GM19035 (cell line): ENCODE measurements at regions not wholly inside any gene's neighbourhood (a gene's known extent, or its start where the extent isn't known, plus 50 kb on each side); places are given as distances from the start of the nearest gene placed in this dataset.

ENCODE experiments used
- ATAC-seq: cut with Tn5 transposase; IDR thresholded peaks from one replicate; pipeline ENCODE4 v1.9.1; 2021; ENCODE audit not compliant: unreplicated experiment

DNA sequence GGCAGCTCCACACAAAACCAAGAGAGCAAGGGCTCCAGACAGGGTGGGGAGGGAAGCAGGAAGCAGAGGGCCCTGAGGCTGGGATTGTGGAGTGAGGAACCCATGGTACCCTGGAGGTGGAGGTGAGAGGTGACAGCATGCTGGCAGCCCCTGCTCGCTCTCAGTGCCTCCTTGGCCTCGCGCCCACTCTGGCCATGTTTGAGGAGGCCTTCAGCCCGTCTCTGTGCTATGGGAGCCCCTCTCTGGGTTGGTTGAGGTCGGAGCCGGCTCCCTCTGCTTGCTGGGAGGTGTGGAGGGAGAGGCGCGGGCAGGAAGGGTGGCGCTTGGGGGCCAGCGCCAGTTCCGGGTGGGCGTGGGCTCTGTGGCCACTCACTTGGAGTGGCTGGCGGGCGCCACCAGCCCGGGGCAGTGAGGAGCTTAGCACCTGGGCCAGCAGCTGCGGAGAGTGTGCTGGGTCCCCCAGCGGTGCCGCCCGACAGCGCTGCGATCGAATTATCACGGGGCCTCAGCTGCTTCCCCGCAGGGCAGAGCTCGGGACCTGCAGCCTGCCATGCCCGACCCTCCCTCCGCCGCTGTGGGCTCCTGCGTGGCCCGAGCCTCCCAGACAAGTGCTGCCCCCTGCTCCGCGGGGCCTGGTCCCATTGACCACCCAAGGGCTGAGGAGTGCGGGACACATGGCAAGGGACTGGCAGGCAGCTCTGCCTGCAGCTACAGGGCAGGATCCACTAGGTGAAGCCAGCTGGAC lies 196.0 kb downstream of the DACT1 start:
- no peak for ATAC-seq

DNA sequence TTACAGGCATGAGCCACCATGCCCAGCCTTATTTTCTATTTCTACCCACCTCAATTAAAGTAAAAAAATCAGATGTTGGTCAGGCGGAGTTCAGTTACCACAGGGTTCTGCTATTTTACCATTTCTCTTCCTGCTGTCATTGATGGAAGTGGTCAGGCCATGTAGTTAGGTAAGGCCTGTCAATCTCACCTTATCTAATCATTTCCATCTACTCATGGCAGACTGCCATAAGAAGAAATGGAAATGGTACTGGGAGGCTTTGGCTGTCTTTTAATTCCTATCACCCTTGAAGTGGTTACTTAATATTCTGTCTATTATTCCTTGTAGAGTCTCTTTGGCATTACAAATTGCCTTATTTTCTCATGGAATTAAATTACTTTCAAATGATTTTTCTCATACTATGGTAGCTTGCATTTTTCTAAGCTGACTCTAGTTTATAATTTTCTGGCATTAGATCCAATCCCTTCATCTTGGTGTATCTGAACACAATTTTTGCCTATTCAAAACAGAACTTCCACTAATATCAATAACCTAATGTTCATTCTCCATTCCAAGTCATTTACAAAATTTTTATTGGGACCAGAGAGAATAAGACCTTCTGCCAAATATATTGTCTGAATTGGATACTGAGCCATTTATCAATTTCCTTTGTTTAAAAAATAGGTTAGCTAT lies 198.7 kb downstream of the DACT1 start:
- no peak for ATAC-seq

DNA sequence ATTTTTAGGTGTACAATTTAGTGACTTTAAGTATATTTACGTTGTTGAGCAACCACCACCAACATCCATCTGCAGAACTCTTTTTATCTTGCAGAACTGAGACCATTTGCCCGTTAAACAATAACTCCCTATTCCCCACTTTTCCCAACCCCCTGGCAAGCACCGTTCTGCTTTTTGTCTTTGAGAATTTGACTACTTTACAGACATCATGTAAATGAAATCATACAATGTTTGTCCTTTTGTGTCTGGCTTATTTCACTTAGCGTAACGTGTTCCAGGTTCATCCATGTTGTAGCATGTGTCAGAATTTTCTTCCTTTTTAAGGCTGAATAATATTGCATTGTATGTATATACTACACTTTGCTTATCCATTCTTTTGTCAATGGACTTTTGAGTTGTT lies 201.5 kb downstream of the DACT1 start:
- ATAC-seq = no peak

DNA sequence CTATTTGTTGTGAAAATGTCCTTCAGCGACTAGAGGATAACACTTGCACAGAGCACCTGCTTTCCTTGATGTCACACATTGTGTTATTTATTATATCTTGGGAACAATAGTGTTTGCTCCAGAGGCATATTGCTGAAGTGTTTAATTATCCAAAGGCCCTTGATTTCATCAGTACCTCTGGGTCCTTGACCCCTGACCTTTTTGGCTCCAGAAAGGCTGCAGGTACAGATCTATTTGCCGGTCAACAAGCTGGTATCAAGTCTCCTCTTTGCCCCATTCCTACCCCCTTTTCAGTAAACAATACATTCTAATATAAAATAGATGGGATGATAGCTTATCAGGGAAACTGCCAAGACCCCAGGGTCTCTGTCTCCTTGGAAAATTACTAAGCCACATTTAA lies 206.8 kb downstream of the DACT1 start:
- ATAC-seq = no peak

DNA sequence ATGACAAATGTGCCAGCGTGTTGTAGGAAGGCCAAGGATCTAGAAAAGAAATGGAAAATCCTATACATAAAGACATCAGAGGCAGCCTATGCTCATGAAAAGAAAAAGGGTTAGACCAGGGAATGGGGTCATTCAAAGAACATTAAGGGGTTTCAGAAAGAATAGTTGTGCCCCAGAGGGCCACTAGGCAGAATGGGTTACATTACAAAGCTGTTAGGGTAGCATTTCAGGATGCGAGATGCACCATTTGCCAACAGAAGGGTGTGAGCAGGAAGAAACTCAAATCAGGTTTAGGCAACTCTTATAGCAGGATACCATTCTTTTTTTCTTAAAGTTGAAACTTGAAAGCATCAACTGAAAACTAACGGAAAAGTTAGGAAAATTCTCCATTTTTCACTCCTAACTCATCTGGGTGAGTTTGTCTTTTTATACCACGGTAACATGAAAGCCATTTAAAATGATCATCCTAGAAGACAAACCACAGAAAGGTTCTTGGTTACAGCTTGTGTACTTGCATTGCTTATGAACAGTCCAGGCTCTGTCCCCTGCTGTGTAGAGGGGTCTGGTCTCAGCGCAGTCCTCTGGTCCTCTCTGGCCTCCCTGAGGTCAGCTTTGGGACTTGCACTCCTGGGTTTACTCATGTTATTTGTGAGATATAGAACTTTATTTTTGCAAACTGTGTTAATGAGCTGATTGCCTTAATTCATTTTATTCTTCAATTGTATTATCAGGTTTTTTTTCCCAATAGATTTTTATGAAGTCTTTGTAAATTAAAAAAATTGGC lies 209.1 kb downstream of the DACT1 start:
- ATAC-seq = no peak

DNA sequence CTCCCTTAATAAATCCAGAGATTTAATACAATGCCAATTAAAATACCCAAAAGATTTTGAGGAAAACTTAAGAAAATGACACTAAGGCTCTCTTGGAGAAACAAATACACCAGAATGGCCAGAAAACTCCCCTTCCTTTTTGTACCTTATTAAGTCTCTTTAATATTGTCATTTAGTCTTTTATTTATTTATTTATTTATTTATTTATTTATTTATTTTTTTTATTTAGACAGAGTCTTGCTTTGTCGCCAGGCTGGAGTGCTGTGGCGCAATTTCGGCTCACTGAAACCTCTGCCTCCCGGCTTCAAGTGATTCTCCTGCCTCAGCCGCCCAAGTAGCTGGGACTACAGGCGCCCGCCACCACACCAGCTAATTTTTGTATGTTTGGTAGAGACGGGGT lies 210.6 kb downstream of the DACT1 start:
- no peak for ATAC-seq

DNA sequence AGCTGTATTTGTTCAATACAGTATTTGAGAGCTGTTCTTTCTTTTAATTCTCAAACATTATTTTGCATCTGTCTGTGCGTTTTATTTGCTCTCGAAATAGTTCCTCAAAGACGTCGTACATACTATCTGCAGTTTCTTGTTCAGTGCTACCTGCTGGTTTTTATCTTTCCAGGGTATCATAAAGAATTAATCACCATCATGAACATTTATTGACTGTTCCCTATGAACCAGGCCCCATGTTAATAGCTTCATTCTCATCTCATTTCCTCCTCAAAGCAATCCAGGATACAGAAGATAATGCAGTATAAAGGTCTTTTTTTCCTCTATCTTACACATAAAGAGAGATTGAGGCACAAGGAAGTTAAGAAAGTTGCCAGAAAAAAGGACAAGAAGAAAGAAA lies 211.8 kb downstream of the DACT1 start:
- no peak for ATAC-seq

DNA sequence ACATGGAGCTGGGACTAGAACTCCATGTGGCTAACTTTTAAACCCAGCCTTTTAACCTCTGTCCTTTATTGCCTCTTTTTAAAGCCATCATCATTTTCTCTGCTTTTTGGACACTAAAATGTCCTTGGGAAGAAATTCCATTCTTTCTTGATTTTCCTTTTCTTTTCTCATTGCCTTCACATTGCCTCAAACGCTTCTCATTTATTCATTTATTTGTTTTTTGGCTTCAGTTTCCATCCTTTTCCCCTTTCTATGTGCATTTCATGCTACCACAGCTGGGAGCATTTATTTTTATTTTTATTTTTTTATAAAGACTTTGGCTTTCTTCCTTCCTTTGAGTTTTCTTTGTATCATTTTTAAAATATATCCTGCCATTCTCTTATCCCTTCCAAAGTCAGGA lies 212.2 kb downstream of the DACT1 start:
- no peak for ATAC-seq

DNA sequence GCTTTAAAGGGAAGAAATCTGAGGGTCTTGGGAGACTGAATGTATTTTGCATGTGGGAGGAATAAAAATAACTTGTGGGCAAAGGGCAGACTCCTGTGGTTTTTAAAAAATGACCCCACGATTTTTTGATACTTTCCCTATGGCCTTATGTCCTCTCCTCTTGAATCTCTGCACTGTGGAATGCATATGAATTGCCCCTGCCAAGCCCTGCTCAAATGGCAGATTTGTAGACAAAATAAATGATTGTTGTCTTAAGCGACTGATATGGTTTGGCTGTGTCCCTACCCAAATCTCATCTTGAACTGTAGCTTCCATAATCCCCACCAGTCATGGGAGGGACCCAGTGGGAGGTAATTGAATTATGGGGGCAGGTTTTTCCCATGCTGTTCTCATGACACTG lies 223.8 kb downstream of the DACT1 start:
- ATAC-seq = no peak

DNA sequence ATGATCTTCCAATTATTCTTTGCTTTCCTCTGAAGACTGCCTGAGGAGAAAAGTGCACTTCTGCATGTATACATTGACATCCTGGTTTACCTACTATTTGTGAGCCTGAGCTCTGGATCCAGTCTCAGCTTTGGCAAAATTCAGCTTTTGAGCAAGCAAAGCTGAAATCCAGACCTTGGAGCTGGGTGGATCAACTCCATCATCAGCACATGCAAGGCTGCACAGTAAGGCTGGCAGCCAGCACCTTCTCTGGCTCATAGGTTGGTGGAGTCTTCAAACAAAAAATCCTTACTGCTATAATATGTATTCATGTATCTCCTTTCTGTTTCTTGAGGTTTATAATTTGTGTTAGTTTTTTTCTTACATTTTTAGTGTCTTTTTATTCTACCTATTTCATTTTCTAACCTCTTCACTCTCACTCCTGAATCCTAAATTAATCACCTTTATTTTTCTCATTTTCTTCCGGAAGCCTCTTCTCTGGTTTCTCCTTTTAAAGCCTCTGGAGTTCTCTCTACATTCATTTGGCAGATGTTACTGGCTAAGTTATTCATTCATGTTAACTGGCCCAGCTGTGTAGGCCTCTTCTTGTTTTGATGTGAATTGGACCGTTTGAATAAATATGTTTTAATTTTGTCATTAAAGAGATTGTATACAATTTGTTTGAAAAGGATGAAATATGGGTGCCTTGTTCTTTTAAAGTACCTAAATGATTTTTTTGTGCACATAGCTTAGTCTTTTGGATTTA lies 224.8 kb downstream of the DACT1 start:
- no peak for ATAC-seq

DNA sequence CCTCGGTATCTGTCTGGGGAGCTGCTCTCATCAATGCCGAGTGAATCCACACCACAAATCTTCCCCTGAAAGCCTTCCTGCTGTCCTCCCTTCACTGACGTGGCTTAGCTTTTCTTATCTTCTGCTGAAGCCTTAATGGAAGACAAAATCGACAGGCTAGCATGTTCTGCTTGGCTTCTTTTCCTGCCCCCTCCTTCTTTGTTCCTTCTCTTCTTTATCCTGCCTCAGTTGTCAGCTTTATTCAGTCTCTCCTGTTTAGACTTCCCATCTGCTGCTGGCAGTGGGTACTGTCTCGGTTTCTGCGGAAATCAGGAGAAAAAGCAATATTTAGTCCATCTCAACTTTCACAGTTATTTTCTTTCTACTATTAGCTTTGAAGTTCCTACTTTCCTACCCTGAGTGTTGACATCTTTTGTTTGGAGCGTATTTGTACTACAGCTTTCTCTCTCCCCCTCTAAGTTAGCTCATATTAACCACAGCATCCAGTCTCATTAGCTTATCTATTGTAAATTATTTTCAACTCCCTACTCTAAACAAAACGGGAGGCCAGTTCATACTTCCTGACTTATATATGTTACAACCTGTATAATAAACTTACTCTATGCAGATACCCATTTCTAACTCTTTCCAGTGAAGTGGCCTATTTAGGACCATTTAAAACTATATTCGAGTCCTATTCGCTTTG lies 226.0 kb downstream of the DACT1 start:
- no peak for ATAC-seq

DNA sequence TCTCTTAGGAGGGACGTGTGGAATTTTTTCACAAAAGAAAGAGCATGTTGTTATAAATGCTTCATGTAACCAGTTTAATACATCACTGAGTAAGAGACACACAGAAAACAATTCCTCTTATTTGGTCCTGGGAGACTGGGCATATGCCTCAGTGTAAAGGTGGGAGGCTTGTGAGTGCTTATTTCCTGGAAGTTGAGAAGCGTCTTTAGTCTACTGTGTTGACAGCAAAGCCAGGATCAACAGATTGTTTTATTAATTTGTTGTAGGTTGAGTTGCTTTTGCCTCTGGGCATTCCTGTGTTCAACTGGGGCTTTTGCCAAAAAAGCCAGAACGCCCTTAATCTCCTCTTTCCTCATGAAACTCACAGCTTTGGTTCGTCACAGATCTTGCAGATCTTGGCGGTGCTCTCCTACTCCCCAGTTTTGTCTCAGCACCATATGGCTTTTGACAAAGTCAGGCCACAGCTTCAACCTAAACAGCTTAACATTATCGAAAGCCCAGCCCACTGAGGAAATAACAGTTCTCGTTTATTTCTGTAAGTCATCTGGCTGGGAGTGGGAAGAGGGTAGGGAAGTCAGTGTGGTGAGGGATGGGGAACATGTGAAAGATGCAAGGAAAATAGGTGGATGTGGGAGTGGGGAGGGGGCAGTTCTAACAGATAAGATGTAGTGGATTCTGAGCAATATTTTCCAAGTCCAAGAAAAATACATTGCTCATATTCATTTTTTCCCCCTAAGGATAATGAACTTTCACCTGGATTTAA lies 227.2 kb downstream of the DACT1 start:
- no peak for ATAC-seq

DNA sequence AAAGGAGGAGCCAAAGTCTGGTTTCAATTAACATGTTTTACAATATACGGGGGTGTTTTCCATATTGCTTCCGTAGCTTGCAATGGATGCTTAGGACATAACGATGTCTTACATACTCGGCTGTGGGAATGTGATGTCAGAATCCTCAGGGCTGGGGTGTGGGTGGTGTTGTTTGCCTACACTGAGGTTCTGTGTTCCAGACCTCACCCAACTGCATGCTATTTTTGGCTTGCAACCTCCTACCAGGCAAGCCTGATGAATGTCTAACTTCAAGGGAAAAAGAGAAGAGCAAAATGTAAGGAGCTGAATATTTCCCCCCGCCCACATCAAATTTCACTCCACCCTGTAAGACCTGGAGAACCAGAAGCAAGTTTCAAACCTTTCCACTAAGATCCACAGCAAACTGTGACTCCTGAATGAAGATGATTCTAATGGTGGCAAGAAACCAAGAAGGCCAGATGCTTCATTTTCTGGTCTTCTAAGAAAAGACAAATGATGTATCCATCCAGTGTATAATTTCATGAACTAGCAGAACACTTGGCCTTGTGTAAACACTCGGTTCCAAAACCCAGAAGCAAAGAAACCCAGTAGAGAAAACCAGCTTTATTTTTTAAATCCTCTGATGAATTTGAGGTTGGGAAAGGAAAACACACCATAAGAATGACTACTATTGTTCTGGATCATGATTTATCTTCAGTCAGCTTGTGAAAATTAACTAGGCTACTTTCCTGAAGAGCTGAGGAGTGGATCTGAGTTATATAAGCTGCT lies 227.9 kb downstream of the DACT1 start:
- ATAC-seq = no peak

DNA sequence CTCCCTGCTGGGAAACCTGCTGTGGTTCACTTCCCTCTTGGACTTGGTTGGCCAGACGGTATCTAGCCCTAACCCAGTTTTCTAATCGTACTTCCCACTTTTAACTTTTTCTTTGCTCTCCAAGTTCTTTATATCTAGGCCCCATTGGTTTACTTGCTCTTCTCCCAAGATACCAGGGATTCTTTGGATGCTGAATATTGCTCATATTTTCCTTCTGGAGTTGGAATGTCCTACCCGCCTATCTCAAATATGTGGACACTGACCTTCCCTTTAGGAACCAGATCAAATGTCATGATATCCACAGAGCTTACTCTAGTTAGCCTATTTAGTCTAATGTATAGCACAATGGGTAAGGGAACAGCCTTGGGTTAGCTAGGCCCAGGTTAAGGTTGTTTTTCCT lies 228.6 kb downstream of the DACT1 start:
- no peak for ATAC-seq

DNA sequence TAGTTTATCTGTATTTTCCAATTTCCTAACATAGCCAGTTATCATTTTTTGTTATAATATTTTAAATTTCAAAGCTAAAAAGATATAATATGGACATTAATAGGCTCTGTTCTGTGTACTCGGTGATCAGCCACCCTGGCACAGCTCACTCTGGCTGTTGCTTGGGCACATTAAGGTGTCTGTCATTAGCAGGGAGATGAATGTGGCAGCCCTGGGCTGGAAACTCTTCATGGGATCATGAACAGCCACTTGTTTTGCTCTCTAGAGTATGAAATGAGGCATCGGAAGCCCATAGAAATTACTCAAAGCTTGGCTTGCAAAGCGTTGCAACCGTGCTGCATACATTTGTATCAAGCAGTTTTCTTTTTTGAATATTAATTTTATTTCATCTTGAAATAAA lies 233.2 kb downstream of the DACT1 start:
- no peak for ATAC-seq

DNA sequence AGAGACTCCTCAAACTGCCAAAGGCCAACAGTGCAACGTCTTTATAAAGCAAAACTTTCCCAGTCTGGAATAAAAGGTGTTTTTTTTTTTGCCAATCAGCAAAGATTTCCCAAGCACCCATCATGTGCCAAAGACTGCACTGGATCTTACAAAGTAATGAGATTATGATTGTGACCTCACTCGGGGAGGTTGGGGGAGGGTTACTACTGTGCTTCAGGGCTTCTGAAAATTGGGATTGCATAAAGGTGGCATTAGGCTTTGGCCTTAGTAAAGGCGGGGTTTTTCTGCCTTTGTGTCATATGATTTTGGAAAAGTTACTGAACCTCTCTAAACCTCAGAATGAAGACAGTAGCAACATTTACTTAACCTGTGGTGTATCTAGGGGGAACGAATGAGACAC lies 233.8 kb downstream of the DACT1 start:
- no peak for ATAC-seq

DNA sequence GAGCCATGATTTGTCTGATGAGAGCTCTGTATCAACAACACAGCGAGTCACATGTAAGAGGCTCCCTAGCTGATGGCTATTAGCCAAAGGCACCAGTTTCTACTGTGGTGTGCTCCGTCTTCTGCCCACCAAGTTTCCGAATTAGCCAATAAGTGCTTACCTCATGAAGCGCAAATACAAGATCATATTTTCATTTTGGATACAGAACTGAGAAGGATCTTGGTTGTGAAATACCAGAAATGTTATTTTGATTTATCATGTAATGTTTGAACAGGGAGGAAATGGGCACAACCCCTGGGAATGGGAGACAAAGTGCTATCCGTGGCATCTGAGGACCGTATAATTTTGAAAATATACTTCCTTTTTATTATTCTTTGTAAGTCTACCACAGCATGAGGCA lies 234.3 kb downstream of the DACT1 start:
- ATAC-seq = no peak

DNA sequence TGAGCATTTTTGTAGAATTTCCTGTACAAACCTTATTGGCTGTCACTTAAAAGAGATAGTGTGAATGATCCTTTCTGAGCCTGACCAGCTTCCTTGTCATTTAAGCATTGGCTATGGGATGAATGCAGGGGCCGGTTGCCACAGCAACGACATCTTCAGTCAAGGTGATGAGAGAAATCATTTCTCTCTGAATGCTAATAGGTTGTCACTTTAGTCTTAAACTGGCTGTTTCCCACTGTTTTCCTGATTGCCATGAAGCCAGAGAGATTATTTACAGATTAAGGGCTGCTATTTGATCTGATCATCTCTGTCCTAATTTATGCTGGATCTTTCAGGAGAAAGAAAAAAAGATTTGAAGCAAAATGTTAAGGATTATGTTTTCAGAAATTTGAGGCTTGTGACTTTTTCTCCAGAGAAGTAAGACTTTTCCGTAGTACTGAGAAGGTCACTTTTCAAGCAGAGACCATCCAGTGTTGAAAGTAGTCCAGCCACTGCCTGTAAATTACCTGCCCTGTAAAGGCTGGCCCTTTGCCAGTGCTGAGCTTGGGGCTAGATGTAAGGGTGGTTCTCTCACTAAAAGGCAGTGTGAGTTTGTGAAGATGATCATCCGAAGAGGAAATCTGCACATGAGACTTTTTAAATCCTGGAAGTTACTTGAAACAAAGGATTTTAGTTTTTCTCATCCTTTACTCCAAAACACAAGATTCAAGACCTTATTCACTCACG lies 235.6 kb downstream of the DACT1 start:
- no peak for ATAC-seq

DNA sequence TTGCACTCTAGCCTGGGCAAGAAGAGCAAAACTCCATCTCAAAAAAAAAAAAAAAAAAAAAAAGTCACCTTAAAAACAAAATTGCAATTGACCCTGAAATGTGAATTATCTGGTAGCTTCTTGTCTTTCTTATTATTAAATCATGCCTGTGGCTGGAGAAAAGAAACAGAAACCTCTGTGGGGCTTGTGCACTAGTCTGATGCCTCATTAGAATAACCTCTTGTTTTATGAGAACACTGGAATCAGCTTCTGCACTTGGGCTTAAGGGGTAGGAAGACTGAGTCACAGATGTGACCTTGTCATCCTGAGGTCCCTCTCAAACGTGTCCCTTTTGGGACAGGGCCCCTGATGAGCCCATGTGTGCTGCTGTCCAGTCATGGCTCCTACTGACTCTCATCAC lies 237.9 kb downstream of the DACT1 start:
- ATAC-seq = no peak
